Astrocyte (in vitro differentiated cells and primary cell): ENCODE measurements at regions not wholly inside any gene's neighbourhood (a gene's known extent, or its start where the extent isn't known, plus 50 kb on each side); places are given as distances from the start of the nearest gene placed in this dataset.

ENCODE experiments used
- EZH2 ChIP-seq: IDR thresholded peaks from 2 replicates; pipeline ENCODE4 v1.6.1; 2012; ENCODE audit warnings: mild to moderate bottlenecking, low read length, inconsistent platforms; ENCODE audit not compliant: insufficient read depth
- TF ChIP-seq, protein P1 (sequence below): IDR thresholded peaks from 2 replicates; pipeline ENCODE4 v1.5.1; 2011; ENCODE audit warnings: low read depth, mild to moderate bottlenecking, inconsistent platforms, low read length, moderate library complexity; ENCODE audit not compliant: insufficient read depth

DNA sequence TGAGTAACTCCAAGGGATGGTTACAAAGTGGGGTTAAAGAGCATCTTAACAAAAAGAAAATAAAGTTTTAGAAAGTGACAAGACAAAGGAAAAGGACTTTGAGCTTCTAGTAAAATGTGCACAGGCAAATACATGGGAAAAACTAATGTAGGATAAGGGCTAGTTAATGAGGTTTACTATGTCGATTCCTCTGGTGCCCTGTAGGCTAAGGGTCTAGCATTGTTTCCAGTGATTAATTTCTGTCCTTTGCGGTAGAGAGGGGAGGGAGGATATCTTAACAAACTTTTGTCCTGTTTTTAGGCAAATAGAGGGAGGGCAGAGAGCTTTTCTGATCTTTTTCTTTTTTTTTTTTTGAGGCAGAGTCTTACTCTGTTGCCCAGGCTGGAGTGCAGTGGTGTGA is 96.6 kb upstream of the SIAH1 start:
- TF ChIP-seq, protein P1, sequence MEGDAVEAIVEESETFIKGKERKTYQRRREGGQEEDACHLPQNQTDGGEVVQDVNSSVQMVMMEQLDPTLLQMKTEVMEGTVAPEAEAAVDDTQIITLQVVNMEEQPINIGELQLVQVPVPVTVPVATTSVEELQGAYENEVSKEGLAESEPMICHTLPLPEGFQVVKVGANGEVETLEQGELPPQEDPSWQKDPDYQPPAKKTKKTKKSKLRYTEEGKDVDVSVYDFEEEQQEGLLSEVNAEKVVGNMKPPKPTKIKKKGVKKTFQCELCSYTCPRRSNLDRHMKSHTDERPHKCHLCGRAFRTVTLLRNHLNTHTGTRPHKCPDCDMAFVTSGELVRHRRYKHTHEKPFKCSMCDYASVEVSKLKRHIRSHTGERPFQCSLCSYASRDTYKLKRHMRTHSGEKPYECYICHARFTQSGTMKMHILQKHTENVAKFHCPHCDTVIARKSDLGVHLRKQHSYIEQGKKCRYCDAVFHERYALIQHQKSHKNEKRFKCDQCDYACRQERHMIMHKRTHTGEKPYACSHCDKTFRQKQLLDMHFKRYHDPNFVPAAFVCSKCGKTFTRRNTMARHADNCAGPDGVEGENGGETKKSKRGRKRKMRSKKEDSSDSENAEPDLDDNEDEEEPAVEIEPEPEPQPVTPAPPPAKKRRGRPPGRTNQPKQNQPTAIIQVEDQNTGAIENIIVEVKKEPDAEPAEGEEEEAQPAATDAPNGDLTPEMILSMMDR, result no peak
- TF ChIP-seq EZH2, result no peak
